HT-29 (cell line): ENCODE measurements at regions not wholly inside any gene's neighbourhood (a gene's known extent, or its start where the extent isn't known, plus 50 kb on each side); places are given as distances from the start of the nearest gene placed in this dataset.

Source experiments
- DNase-seq: peaks from one replicate; pipeline ENCODE4 v3.0.0-alpha.2; 2015; ENCODE audit warnings: low spot score

DNA sequence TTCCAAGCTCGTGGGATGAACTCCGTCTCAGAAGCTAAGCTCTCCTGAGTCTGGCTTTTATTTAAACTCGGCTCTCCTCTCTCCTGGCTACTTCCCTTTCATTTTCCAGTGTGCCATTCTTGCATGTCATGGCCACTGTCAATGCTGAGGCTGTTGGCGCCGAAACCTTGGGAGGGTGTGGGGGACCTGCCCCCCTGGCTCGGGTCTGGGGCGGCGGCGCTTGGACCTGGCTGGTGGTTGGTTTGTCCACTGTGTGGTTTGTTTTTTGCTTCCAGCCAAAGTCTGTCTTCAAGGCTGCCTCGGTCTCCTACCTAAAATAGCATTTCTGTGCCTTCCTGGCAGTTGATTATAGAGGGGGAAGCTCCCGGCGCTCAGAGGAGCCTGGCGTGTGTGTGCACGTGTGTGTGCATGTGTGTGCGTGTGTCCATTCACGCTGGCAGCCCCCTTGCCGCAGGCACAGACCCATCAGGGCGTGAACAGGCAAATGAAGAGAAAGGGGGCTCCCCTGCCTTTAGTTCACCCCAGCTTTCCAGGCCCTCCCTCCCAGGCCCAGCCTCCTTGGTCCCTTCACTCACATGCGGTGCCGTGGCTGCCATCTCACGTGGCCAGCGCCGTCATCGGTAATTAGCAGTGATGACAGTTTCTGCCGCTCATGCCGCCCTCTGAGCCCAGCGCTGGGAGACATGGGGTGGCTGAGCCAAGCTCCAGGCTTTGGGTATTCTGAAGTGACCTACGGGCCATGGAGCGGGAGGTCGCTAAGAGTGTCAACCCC is 179.9 kb downstream of the SEC14L1 start:
- peak; percentile 71 for DNase-seq

DNA sequence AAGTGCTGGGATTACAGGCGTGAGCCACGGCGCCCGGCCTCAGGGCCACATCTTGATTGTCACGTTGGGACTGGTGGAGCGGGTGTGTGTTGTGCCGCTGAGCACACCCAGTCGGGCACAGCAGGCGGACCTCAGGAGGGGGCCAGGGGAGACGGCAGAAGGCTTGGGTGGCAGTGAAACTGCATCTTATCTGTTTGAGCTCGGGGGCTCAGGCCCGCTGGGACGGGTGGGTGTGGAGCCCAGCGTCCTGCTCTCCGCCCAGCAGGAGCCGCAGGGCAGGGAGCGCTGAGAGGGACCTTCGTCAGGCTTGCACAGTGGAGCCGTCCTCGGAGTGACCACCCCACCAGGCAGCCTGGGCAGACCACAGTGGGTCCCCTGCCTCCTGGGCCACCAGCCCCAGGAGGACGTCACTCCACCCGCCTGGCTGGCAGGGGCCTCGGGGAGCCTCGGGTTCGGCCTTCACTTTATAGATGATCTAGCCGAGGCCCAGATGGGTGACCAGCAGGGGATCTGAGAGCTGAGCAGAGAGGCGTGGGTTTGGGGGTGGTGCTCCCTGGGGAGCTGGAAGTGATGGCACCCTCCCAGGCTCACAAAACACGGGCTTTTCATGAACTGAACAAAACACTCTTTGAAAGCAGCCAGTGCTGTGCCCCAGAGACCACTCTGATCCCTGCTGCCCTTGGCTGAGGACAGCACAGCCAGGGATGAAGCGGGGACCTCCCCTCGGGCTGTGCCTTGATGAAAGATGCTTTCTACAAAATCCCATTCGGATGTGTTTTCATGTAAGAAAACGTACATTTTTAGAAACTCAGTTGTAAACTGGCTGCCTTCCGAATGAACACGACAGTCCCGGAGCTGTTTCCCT is 181.1 kb downstream of the SEC14L1 start:
- DNase-seq: peak; percentile 50

DNA sequence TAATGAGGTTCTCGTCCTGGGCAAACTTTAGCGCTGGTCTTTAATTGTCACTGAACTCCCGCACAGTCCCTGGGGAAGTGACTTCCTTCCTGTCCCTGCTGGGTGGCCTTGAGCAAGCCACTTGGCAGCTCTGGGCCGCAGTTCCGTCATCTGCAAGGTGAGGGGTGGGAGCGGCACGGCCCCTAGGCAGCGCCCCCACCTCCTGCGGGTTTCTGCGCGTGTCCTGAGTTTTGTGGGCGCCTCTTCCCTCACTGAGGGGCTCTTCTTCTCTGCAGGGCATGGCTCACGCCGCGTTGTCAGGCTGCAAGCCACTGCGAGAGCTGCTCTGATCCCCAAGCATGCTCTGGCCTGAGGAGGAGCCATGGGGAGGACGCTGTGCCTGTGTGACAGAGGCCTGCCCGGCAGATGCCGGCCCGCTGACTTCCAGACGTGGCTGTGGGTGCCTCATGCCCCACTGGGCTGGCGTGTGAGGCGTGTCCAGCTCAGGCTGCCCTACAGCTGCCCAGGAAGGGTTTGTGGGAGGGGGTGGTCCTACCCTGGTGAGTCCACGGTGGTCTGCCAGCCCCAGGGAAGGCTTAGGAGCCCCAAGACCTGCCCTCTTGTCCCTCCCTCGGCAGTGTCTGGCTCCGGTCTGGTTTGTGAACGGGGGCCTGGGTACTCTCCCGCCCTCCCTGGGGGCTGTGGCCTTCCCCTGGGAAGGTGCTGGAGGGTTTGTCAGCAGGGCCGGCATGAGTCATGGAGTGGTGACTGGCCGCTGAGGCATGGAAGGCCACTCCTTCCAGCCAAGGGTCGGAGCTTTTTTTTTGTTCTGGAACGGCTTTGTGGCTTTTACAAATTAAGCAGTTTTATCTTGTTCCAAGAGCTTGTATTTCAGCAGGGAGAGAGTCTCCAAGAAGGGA is 182.0 kb downstream of the SEC14L1 start:
- DNase-seq: peak; percentile 78

DNA sequence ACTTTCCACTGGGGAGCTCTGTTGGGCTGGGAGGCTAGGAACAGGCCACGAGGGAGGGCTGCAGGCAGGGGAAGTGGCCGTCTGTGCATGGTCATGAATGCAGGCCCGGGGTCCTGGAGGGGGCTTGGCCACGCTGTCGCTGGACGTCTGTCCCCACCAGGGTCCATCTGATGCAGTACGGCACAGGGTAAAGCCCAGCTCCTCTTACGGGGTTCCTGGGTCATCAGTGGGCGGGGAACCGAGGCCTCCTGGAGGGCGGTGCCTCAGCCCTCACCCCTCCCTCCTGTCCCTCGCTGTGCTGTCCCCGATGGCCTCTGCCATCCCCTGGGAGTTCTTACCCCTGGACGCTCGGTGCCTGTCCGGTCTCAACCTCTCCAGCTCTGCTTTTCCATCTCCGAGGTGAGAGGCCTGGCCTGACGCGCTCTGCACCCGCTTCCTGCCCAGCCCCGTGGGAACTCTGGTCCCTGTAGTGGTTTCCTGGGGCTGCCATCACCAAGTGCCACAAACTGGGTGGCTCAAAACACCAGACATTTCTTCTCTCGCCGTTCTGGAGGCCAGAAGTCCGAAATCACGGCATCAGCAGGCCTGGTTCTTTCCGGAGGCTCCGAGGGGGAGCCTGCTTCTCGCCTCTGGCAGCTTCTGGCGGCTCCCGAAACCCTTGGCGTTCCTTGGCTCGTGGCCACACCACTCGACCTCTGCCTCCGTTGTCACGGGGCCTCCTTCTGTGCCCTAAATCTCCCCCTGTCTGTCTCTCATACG is 182.8 kb downstream of the SEC14L1 start:
- DNase-seq: peak; percentile 35

DNA sequence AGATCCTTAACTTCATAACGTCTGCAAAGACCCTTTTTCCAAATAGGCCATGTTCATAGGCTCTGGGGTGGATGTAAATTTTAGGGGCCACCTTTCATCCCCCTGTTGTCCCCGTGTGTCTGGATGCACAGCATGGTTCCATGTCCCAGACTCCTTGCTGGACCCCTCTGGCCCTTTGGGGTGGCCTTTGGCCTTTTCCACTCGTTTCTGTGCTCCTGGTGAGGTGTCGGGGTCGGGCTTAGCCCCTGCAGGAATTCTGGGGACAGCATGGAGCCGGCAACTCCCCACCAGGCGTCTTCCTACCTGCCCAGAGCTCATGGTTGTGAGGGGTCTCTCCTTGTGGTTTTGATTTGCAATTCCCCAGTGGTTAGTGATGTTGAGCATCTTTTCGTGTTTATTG is 183.5 kb downstream of the SEC14L1 start:
- no peak for DNase-seq

DNA sequence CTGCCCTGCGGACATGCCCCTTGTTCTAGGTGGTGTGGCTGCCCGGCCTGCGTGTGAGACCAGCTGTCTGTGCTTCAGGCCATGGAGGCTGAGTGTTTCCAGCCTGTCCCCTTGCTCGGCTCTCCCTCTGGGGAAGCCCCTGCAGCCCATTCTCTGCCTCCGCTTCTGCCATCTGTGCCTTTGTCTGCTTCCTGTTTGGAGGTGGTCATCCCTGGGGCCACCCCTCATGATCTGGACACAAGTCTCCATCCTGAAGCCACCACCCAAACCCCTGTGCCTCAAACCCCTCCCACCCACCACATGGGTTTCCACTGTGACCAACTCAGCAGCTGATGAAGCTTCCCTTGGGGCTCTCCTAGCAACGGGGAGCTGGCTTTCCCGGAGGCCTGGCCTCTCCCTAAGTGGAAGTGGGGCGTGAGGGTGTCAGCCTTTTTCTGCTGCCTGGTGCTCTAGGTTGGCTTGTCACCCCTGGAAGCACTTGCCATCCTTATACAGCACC is 184.9 kb downstream of the SEC14L1 start:
- no peak for DNase-seq

DNA sequence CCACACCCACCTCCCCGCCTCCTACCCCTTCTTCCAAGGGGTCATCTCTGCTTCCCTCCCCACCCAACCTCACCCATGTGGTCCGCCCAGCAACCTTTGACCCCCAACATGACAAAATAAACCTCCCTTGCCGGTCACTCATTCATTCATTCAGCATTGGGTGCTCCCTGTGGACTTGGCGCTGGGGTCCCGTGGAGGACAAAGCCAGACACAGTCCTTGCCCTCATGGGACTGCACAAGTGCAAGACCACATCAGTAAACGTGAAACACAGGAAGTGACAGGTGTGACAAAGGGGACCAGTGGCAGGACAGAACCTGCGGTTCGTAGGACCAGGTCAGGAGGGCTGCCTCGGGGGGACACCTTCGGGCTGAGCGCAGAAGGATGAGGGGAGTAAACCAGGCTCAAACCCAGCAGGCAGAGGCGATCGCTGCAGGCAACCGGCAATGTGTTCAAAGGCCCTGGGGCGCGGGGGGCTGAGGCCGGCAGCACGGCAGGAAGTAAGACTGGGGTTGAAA is 185.4 kb downstream of the SEC14L1 start:
- DNase-seq: no peak

DNA sequence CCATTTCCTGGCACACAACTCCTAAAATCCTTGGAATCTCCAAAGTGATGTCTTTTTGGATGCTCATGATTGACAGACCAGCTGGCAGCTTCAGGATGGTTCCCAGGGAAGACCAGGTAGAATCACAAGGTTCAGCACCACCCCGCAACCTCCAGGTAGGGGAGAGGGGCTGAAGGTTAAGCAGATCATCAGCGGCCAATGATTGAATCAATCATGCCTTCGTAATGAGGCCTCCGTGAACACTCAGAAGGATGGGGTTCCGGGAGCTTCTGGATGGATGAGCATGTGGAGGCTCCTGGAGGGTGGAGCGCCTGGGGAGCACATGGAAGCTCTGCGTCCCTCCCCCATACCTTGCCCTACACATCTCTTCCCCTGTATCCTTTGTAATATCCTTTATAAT is 185.9 kb downstream of the SEC14L1 start:
- DNase-seq: no peak

DNA sequence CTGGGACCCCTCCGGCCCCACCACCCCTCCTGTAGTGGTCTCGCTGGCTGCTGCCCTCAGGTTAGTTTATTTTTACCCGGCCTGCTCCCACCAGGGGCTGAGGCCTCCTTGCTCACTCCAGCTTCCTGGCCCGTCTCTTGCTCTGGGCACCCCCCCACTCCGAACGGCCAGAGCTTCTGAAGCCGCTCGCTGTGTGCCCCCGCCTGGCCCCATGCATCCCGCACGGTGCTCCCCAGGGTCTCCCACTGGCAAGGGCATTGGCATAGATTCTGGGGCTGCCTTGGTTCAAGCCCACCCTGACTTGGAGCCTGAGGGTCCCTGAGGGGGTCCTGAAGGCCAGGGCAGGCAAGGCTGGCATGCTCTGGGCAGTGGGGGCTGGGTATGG is 186.4 kb downstream of the SEC14L1 start:
- no peak for DNase-seq

DNA sequence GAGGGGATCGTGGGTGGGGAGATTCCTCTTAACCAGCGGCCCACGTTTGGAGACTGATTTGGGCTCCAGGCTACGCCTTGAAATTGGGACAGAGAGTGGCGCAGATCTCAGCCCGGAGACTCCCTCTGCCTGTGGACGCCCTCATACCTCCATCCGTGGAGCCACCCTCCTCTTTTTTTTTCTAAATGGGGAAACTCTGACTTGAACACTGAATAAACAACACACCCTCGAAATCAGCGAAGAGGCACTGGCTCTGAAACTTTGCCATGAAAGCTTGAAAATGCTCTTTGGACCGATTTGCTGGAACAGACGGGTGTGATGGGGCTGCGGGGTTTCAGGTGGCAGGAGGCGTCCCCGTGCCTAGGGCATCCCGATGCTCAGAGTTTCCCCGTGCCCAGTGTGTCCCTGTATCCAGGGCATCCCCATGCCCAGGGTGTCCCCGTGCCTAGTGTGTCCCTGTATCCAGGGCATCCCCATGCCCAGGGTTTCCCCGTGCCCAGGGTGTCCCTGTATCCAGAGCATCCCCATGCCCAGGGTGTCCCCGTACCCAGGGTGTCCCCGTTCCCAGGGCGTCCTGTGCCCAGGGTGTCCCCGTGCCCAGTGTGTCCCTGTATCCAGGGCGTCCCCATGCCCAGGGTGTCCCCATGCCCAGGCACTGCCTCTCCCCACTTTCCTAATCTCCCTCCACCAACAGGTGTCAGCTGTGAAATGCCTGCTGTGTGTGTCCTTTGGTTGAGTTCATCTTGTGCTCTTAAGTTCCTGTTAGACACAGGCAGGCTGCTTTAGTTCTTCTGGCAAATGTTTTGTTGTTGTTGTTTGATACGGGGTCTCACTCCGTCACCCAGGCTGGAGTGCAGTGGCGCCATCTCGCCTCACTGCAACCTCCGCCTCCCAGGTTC is 187.0 kb downstream of the SEC14L1 start:
- no peak for DNase-seq

DNA sequence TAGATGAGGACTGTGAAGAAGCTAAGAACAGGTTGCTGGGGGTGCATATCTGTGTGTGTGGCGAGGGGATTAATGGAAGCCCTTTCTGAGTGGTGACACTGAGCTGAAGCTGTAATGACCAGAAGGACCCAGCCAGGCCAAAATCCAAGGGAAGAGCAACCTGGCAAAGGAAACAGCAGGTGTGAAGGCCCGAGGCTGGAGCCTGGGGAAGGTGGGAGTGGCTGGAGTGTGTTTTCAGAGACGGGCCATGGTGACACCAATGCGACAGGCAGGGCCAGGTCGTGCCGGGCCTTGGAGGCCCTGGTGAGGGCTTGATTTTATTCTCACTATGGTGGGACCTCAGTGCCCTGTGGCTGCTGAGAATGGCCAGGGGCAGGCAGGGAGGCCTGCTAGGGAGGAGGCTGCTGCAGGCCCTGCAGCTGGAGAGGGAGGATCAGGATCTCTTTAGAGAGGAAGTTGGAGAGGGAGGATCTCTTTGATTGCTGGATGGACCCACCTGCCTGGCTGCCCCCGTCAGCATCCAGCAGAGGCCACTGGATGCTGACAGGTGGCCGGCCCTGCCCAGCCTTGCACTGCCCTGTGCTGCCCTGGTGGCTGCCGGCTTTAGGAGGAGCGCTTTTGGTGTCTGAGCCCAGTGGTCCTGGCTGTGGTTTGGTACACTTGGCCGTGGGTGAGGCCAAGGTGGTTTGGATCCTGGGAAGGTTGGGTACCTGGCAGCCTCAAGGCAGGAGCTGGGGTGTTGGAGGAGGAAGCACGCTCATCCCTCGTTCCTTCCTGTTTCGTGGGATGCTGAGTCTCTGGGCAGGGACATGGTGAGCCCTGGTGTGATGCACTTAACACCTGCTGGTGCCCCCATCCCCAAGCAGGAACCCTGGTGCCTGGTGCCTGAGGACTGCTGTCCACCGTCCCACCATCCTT is 188.3 kb downstream of the SEC14L1 start:
- no peak for DNase-seq

DNA sequence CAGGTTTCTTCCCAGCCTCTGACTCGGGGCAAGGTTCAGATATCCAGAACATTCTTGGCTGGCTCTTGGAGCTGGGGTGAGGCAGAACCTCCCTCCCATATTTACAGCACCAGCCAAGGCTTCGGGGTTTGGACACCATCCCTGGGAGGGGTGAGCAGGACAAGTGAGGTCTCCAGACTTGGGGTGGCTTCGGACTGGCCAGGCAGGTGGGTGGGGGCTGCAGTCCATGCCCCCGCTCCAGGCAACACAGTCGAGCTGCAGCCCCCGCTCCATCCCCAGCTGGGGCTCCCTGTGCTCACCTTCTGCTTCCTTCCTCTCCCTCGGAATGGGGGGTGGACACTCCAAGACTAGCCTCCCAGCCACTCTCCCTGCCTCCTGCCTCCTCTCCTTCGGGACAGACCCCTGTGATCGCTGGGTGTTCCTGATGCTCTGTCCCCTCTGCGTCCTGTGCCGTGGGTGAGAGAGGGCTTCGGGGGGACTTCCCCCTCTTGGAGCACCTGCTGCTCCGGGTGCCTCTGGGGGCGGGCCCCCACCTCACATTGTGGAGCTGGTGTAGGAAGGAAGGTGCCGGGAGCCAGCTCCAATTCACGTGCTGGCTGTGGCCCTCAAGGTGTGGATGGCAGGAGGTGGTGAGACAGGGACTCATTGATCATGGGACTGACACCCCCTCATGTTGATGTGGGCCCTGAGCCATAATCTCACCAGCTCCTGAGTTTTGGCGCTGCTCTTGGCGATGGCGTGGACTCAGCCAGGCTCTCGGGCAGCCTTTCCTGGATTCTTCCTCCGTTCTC is 189.2 kb downstream of the SEC14L1 start:
- DNase-seq: no peak

DNA sequence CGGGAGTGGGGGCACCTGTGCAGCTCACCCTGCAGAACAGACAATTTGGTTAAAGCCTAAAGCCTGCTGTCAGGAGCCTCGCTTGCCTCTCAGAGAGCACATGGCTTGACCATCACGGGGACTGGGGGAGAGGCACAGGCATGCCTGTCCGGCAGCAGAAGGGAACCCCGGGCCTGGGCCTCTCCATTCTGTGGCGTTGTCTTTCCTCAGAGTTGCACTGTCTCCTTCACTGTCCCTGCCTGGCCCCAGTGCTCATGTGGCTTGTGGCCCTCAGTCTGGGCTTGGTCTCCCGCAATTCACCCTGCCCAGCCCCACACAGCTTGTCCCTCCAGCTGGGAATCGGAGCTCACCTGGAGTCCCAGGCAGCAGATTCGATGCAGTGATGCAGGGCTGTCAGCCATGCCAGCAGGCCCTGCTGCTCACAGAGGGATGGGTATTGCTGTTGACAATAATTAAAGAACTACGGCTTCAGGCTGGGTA is 189.9 kb downstream of the SEC14L1 start:
- no peak for DNase-seq

DNA sequence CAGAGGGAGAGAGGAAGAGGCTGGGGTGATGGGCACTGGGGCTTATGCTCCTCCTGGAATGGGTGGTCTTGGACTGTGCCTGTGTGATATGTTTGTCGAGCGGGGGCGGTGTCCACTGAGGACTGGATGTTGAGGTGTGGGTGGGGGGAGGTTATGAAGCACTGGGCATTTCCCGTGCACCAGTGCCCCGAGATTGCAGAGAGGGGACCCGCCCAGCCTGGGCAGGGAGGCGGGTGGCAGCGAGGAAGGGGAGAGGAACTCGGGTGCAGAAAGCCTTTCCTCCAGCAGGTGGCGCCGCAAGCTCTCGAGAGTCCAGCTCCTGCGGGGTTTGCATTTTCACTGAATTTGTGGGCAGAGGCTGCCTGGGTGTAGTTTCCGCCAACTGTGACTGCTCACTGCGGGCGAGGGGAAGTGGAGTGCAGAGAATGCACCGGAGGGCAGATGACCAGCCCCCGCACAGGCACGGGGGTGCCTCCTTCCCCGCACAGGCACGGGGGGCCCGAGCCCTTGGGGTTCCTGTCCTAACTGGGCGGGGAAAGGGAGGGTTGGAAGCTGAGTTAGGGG is 190.6 kb downstream of the SEC14L1 start:
- peak; percentile 95 for DNase-seq

DNA sequence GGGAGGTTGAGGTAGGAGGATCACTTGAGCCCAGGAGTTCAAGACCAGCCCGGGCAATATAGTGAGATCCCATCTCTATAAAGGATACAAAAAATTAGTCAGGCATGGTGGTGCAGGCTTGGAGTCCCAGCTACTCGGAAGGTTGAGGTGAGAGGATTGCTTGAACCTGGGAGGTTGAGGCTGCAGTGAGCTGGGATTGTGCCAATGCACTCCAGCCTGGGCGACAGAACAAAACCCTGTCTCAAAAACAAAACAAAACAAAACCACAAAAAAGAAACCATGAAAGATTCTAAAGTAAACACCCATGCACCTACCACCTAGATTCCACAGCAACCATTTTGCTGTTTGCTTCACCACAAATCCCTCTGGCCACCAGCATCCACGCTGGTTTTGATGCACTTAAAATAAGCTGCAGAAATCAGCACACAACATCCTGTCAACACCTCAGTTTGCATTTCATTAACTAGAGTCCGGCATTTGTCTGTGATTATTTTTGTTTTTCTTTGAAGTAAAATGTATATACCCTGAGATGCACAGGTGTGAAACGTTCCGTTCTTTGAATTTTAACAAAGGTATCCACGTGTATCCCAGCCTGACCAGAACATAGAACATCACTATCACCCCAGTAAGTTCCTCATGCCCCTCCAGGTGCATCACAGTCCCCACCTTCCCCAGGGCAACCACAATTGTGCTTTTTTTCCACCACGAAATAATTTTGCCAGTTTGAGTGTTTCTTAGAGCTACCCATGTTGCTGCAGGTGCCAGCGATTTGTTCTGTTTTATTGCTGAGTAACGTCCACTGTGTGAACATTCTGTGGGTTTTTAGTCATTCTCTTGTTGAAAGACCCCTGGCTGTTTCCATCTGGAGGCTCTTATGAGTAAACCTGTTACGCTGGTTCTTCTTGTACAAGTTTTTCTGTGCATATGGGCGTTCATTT is 191.5 kb downstream of the SEC14L1 start:
- DNase-seq: peak; percentile 49
